CD4-positive, alpha-beta T cell (primary cell): ENCODE measurements at regions not wholly inside any gene's neighbourhood (a gene's known extent, or its start where the extent isn't known, plus 50 kb on each side); places are given as distances from the start of the nearest gene placed in this dataset.

ENCODE experiments used
- ATAC-seq: fragments of 200-7000 bp; cut with Tn5 transposase; one replicate; pipeline ENCODE4 v1.10.0; 2022; ENCODE audit warnings: mild to moderate bottlenecking; ENCODE audit not compliant: poor library complexity
- CTCF ChIA-PET: fragments of 350-600 bp; sonication (Branson Sonifier 250); formaldehyde crosslinking; loops from one replicate; lab custom pipeline; 2021; ENCODE audit warnings: antibody characterized with exemption, inconsistent platforms; lab: Charles Lee
- POLR2A ChIA-PET: fragments of 350-600 bp; sonication (Branson Sonifier 250); formaldehyde crosslinking; loops from one replicate; lab custom pipeline; 2021; ENCODE audit warnings: antibody characterized with exemption, inconsistent platforms; lab: Charles Lee
- DNase-seq, 14 experiments: peaks; one replicate each; pipeline ENCODE4 v3.0.0-alpha.2; 2013 to 2020; ENCODE audit warnings: mixed read lengths in 2 of 14
- H3K27ac ChIP-seq, 2 donors: one replicate each; pipeline versions ENCODE4 v1.5.1 to v1.7.0; 2013; ENCODE audit warnings: low read length in 2 of 2, low read depth in 1 of 2, mild to moderate bottlenecking in 1 of 2
- H3K27me3 ChIP-seq, 2 experiments: 1 replicate in 1 of 2; 2 replicates in 1 of 2; pipeline versions ENCODE4 v1.6.1 to v1.7.0; 2013; ENCODE audit warnings: low read length in 2 of 2, control low read depth in 1 of 2, mild to moderate bottlenecking in 1 of 2, moderate library complexity in 1 of 2; ENCODE audit not compliant: insufficient read depth in 2 of 2, control insufficient read depth in 1 of 2
- H3K36me3 ChIP-seq: one replicate; pipeline ENCODE4 v1.6.1; 2013; ENCODE audit warnings: low read length, control low read depth; ENCODE audit not compliant: insufficient read depth
- H3K4me1 ChIP-seq: one replicate; pipeline ENCODE4 v1.6.1; 2013; ENCODE audit warnings: low read length, control low read depth; ENCODE audit not compliant: insufficient read depth
- H3K4me3 ChIP-seq: one replicate; pipeline ENCODE4 v1.5.1; 2013; ENCODE audit warnings: mild to moderate bottlenecking, low read length, moderate library complexity
- H3K9me3 ChIP-seq, 2 experiments: 1 replicate in 1 of 2; 2 replicates in 1 of 2; pipeline versions ENCODE4 v1.6.1 to v1.7.0; 2013; ENCODE audit warnings: low read length in 2 of 2, mild to moderate bottlenecking in 2 of 2, control low read depth in 1 of 2, moderate library complexity in 1 of 2; ENCODE audit not compliant: control insufficient read depth in 1 of 2, insufficient read depth in 1 of 2
- H3K27ac Mint-ChIP-seq: one replicate; pipeline ENCODE4 v1.8.0; 2020; ENCODE audit warnings: mixed read lengths
- H3K27me3 Mint-ChIP-seq: one replicate; pipeline ENCODE4 v1.8.0; 2021; ENCODE audit warnings: mixed read lengths
- H3K36me3 Mint-ChIP-seq: one replicate; pipeline ENCODE4 v1.8.0; 2021; ENCODE audit warnings: low read depth, mixed read lengths
- H3K4me1 Mint-ChIP-seq: one replicate; pipeline ENCODE4 v1.8.0; 2021; ENCODE audit warnings: low read depth, mixed read lengths
- H3K4me3 Mint-ChIP-seq: one replicate; pipeline ENCODE4 v1.8.0; 2020; ENCODE audit warnings: mild to moderate bottlenecking, mixed read lengths
- H3K9me3 Mint-ChIP-seq: one replicate; pipeline ENCODE4 v1.8.0; 2020; ENCODE audit warnings: mixed read lengths
- CTCF ChIP-seq: fragments of 200-600 bp; IDR thresholded peaks from one replicate; pipeline ENCODE4 v1.8.0; 2022; ENCODE audit warnings: antibody characterized with exemption, mild to moderate bottlenecking
- intact Hi-C, 2 experiments: fragments of 100-400 bp; cut with DNase I in 1 of 2; cut with micrococcal nuclease in 1 of 2; formaldehyde crosslinking; loops; one replicate each; pipeline versions ENCODE4 v1.15.1 to v1.9.0; 2023 to 2025; cut with DNase I, micrococcal nuclease

- Histone ChIP-seq H3K4me3 (no peak overlapping the region), H3K27me3 (no peaks in the 10 kb centered on the region), H3K27ac (no peak overlapping the region), H3K36me3 (no peaks in the 10 kb centered on the region), H3K9me3 (no peaks in the 10 kb centered on the region), H3K4me1 (no peaks in the 10 kb centered on the region)
- ChIA-PET CTCF (no interaction called here), POLR2A (no interaction called here)
- no peak for DNase-seq
- Mint-ChIP-seq H3K27ac (no peak overlapping the region), H3K4me3 (no peak overlapping the region), H3K4me1 (no peaks in the 10 kb centered on the region), H3K36me3 (no peaks in the 10 kb centered on the region), H3K9me3 (peaks cover 4% of the 10 kb centered on the region), H3K27me3 (no peaks in the 10 kb centered on the region)
- intact Hi-C loops = no loop called here
- no peak for ATAC-seq
- no peak for TF ChIP-seq CTCF
Measured at GRCh38 chr7:97565665-97566064, 166.2 kb upstream of the TAC1 start.

DNA sequence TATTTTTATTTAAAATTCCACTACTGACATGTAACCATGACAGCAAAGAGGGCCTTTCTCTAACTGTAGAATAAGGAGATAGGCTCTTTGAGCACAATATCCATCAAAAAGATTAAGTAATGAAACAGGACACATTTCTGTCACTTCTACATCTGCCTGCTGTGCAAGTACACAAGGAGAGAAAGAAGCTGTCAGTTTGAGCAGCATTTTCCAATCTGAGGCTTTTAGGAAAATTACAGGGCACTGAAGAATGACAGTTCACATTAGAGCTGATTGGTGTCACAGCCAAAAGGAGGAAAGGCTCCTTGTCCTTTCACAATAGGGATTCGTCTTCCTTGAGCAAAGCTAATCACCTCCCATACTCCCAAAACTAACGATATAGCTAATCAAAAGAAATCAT is 158.8 kb upstream of the TAC1 start:
- ChIA-PET CTCF (no interaction called here), POLR2A (no interaction called here)
- Histone ChIP-seq H3K27ac (no peak overlapping the region), H3K9me3 (no peaks in the 10 kb centered on the region), H3K4me1 (no peaks in the 10 kb centered on the region), H3K27me3 (no peaks in the 10 kb centered on the region), H3K4me3 (no peak overlapping the region), H3K36me3 (no peaks in the 10 kb centered on the region)
- no peaks in the 10 kb centered on the region for H3K9me3 Mint-ChIP-seq
- H3K4me3 Mint-ChIP-seq = no peak overlapping the region
- no peak for TF ChIP-seq CTCF
- no peak for DNase-seq
- H3K4me1 Mint-ChIP-seq = no peaks in the 10 kb centered on the region
- intact Hi-C loops = no loop called here
- no peaks in the 10 kb centered on the region for H3K27me3 Mint-ChIP-seq
- no peak for ATAC-seq
- no peaks in the 10 kb centered on the region for H3K36me3 Mint-ChIP-seq
- H3K27ac Mint-ChIP-seq = no peak overlapping the region

GRCh38 chr7:97576043-97576442 is 155.8 kb upstream of the TAC1 start:
- no peak for DNase-seq
- no peak for ATAC-seq
- no peaks in the 10 kb centered on the region for H3K36me3 ChIP-seq
- H3K4me1 ChIP-seq = no peaks in the 10 kb centered on the region
- no peaks in the 10 kb centered on the region for H3K36me3 Mint-ChIP-seq
- peaks cover 0 to 7% of the 10 kb centered on the region in 2 experiments for H3K9me3 ChIP-seq
- CTCF ChIA-PET = no interaction called here
- H3K27me3 Mint-ChIP-seq = no peaks in the 10 kb centered on the region
- H3K4me1 Mint-ChIP-seq = no peaks in the 10 kb centered on the region
- intact Hi-C loops = no loop called here
- H3K4me3 ChIP-seq = no peak overlapping the region
- H3K9me3 Mint-ChIP-seq = no peaks in the 10 kb centered on the region
- no peak for TF ChIP-seq CTCF
- H3K27ac Mint-ChIP-seq = no peak overlapping the region
- H3K27ac ChIP-seq = no peak overlapping the region
- H3K4me3 Mint-ChIP-seq = no peak overlapping the region
- POLR2A ChIA-PET = no interaction called here
- H3K27me3 ChIP-seq = no peaks in the 10 kb centered on the region
